Ishikawa (cell line): ENCODE measurements at regions not wholly inside any gene's neighbourhood (a gene's known extent, or its start where the extent isn't known, plus 50 kb on each side); places are given as distances from the start of the nearest gene placed in this dataset.

ENCODE experiments used
- CEBPB ChIP-seq: IDR thresholded peaks from 2 replicates; pipeline ENCODE4 v1.6.1; 2012
- EGR1 ChIP-seq: IDR thresholded peaks from 2 replicates; pipeline ENCODE4 v1.6.1; 2012
- EP300 ChIP-seq: IDR thresholded peaks from 2 replicates; pipeline ENCODE4 v1.6.1; 2012; ENCODE audit warnings: borderline replicate concordance
- FOXM1 ChIP-seq: IDR thresholded peaks from 2 replicates; pipeline ENCODE4 v1.6.1; 2012; ENCODE audit warnings: low read depth, borderline replicate concordance
- NFIC ChIP-seq: IDR thresholded peaks from 2 replicates; pipeline ENCODE4 v1.6.1; 2012
- RAD21 ChIP-seq: IDR thresholded peaks from 2 replicates; pipeline ENCODE4 v1.6.1; 2012; ENCODE audit warnings: low read depth
- TAF1 ChIP-seq: IDR thresholded peaks from 2 replicates; pipeline ENCODE4 v1.6.1; 2012; ENCODE audit warnings: low read depth, mild to moderate bottlenecking
- TCF12 ChIP-seq: IDR thresholded peaks from 2 replicates; pipeline ENCODE4 v1.6.1; 2012; ENCODE audit warnings: low read depth
- TEAD4 ChIP-seq: IDR thresholded peaks from 2 replicates; pipeline ENCODE4 v1.6.1; 2012
- YY1 ChIP-seq: IDR thresholded peaks from 2 replicates; pipeline ENCODE4 v1.6.1; 2012; ENCODE audit warnings: low read depth
- TF ChIP-seq, protein P1 (sequence below): IDR thresholded peaks from 2 replicates; pipeline ENCODE4 v1.6.1; 2012
- TF ChIP-seq, protein P2 (sequence below): IDR thresholded peaks from 2 replicates; pipeline ENCODE4 v1.6.1; 2012; ENCODE audit warnings: low read depth, mild to moderate bottlenecking

DNA sequence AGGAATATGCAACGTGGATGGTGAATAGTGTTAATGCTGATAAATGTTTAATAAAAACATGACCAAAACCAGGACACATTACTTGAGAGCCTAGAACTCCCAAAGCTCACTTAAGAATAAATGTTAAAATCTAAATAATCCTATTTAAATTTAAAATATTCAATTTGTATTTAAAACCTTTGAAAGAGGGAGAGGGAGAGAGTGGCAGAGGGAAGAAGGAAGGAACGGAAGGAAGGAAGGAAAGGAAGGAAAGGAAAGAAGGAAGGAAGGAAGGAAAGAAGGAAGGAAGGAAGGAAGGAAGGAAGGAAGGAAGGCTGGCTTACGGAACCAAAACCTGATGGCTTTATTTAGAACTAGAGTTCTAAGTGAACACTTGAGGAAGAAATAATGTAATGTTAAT is 324.1 kb upstream of the SYT4 start:
- no peak for TF ChIP-seq TCF12
- TF ChIP-seq FOXM1, result no peak
- TF ChIP-seq EP300, result no peak
- TF ChIP-seq, protein P1, sequence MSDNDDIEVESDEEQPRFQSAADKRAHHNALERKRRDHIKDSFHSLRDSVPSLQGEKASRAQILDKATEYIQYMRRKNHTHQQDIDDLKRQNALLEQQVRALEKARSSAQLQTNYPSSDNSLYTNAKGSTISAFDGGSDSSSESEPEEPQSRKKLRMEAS, result no peak
- TF ChIP-seq CEBPB, result no peak
- no peak for TF ChIP-seq EGR1
- TF ChIP-seq RAD21, result no peak
- no peak for TF ChIP-seq NFIC
- no peak for TF ChIP-seq TAF1
- TF ChIP-seq, protein P2, sequence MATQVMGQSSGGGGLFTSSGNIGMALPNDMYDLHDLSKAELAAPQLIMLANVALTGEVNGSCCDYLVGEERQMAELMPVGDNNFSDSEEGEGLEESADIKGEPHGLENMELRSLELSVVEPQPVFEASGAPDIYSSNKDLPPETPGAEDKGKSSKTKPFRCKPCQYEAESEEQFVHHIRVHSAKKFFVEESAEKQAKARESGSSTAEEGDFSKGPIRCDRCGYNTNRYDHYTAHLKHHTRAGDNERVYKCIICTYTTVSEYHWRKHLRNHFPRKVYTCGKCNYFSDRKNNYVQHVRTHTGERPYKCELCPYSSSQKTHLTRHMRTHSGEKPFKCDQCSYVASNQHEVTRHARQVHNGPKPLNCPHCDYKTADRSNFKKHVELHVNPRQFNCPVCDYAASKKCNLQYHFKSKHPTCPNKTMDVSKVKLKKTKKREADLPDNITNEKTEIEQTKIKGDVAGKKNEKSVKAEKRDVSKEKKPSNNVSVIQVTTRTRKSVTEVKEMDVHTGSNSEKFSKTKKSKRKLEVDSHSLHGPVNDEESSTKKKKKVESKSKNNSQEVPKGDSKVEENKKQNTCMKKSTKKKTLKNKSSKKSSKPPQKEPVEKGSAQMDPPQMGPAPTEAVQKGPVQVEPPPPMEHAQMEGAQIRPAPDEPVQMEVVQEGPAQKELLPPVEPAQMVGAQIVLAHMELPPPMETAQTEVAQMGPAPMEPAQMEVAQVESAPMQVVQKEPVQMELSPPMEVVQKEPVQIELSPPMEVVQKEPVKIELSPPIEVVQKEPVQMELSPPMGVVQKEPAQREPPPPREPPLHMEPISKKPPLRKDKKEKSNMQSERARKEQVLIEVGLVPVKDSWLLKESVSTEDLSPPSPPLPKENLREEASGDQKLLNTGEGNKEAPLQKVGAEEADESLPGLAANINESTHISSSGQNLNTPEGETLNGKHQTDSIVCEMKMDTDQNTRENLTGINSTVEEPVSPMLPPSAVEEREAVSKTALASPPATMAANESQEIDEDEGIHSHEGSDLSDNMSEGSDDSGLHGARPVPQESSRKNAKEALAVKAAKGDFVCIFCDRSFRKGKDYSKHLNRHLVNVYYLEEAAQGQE, result no peak
- TF ChIP-seq YY1, result no peak
- no peak for TF ChIP-seq TEAD4
